ENCODE measurements at regions not wholly inside any gene's neighbourhood (a gene's known extent, or its start where the extent isn't known, plus 50 kb on each side); places are given as distances from the start of the nearest gene placed in this dataset.

DNA sequence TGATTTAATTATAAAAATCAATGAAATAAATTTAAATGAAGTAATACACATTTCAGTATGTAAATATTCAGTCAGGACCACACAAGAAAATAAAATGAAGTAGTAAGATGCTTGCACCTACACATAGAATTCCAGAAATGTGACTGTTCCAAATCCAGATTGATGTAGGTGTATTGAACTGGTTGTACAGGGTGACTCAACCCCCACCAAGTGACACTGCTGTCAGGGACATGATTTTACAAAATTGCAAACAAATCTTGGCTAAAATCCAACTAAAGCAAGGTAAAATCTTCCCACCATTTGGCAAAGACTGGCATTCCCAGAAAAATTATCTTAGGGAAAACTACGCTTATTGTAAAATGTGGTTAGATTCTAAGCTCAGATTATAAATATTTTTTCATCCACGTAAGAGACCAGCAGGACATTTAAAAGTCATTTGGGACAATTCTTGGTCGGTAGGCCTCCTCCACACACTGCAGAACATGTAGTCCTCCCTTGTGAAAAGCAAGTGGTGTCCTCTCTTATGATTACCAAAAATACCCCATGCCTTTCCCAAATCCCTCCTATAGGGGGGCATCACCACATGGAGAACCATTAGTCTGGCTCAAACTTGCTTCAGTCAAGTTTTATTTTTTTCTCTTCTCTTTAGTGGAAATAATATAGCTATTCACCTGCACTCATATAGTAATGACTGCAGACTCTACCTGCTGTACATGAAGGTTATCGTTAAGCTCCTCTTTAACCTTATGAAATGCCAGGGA, 287.1 kb upstream of the SMIM30 start:
- ChIA-PET CTCF (interaction anchor here (0.6 kb wide), 1 partner anchor 439 kb away, joined by 4 read pairs; no protein-coding TSS in a partner anchor), POLR2A (ENCODE audit: low non-redundant PET) (no interaction called here)
- DNase-seq (ENCODE audit: low spot score): no peak
- TF ChIP-seq, protein P1, sequence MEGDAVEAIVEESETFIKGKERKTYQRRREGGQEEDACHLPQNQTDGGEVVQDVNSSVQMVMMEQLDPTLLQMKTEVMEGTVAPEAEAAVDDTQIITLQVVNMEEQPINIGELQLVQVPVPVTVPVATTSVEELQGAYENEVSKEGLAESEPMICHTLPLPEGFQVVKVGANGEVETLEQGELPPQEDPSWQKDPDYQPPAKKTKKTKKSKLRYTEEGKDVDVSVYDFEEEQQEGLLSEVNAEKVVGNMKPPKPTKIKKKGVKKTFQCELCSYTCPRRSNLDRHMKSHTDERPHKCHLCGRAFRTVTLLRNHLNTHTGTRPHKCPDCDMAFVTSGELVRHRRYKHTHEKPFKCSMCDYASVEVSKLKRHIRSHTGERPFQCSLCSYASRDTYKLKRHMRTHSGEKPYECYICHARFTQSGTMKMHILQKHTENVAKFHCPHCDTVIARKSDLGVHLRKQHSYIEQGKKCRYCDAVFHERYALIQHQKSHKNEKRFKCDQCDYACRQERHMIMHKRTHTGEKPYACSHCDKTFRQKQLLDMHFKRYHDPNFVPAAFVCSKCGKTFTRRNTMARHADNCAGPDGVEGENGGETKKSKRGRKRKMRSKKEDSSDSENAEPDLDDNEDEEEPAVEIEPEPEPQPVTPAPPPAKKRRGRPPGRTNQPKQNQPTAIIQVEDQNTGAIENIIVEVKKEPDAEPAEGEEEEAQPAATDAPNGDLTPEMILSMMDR (conservative IDR thresholded peaks at IDR 0.05; ENCODE audit: low read depth): no peak
- H3K27ac ChIP-seq: no peak overlapping the region

GRCh38 chr7:113404245-113404644, 285.9 kb upstream of the SMIM30 start:
- H3K27ac ChIP-seq: no peak overlapping the region
- ChIA-PET CTCF (interaction anchor here (0.6 to 0.7 kb wide), 2 partner anchors 233 to 954 kb away, joined by 3 read pairs; partner anchors contain the start of gene IFRD1), POLR2A (ENCODE audit: low non-redundant PET) (no interaction called here)
- DNase-seq (ENCODE audit: low spot score): no peak
- TF ChIP-seq, protein P1 (conservative IDR thresholded peaks at IDR 0.05; ENCODE audit: low read depth): no peak

- TF ChIP-seq, protein P1 (conservative IDR thresholded peaks at IDR 0.05; ENCODE audit: low read depth): no peak
- no peak overlapping the region for H3K27ac ChIP-seq
- POLR2A ChIA-PET (ENCODE audit: low non-redundant PET): no interaction called here
- DNase-seq (ENCODE audit: low spot score): no peak
- CTCF ChIA-PET: no interaction called here
Observed at GRCh38 chr7:113402482-113402881, 284.1 kb upstream of the SMIM30 start.

DNA sequence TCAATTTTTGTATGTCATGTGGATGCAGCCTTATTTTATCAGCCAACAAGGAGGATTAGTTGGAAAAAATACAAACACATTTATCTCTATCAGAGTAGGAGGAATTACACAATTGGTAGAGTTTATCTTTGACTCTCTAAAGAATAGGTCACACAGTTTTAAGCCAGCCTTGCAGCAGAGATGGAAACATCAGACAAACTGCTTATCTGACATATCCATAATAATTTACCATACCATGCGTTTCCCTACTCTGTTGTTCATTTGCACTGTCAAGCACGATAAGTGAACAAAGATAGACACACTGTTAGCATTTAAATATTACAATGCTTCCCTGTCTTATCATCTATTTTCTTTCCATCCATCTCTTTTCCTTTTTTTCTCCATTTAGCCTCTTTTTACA, 283.7 kb upstream of the SMIM30 start:
- TF ChIP-seq, protein P1 (conservative IDR thresholded peaks at IDR 0.05; ENCODE audit: low read depth): no peak
- no peak for DNase-seq (ENCODE audit: low spot score)
- POLR2A ChIA-PET (ENCODE audit: low non-redundant PET): no interaction called here
- CTCF ChIA-PET: no interaction called here
- no peak overlapping the region for H3K27ac ChIP-seq

GRCh38 chr7:113394856-113395255, 276.5 kb upstream of the SMIM30 start:
- CTCF ChIA-PET: no interaction called here
- DNase-seq (ENCODE audit: low spot score): no peak
- TF ChIP-seq, protein P1 (conservative IDR thresholded peaks at IDR 0.05; ENCODE audit: low read depth): no peak
- H3K27ac ChIP-seq: no peak overlapping the region
- POLR2A ChIA-PET (ENCODE audit: low non-redundant PET): no interaction called here

- POLR2A ChIA-PET (ENCODE audit: low non-redundant PET): no interaction called here
- H3K27ac ChIP-seq: no peak overlapping the region
- CTCF ChIA-PET: no interaction called here
- TF ChIP-seq, protein P1 (conservative IDR thresholded peaks at IDR 0.05; ENCODE audit: low read depth): no peak
- DNase-seq (ENCODE audit: low spot score): no peak
Observed at GRCh38 chr7:113392841-113393540, 274.6 kb upstream of the SMIM30 start.

All from RWPE1 (cell line).